Thyroid gland (tissue), 4 donors: ENCODE measurements at regions not wholly inside any gene's neighbourhood (a gene's known extent, or its start where the extent isn't known, plus 50 kb on each side); places are given as distances from the start of the nearest gene placed in this dataset.

Source experiments
- CTCF ChIP-seq, 6 experiments: fragments of 200-600 bp in 3 of 6; fragments of 450-650 bp in 3 of 6; sonication (generic) in 3 of 6; IDR thresholded peaks; one replicate each; pipeline ENCODE4 v1.5.1; 2016 to 2019; ENCODE audit warnings: antibody characterized with exemption in 6 of 6, mild to moderate bottlenecking in 2 of 6, inconsistent platforms in 1 of 6, moderate library complexity in 1 of 6
- POLR2A ChIP-seq, 2 donors: fragments of 450-650 bp; IDR thresholded peaks; one replicate each; pipeline ENCODE4 v1.6.1; 2017; ENCODE audit warnings: antibody characterized with exemption in 2 of 2, mild to moderate bottlenecking in 2 of 2, moderate library complexity in 1 of 2

GRCh38 chr2:201980389-201980821 lies 53.2 kb upstream of the FZD7 start:
- TF ChIP-seq CTCF (IDR thresholded peaks at IDR 0.05) (no peak), POLR2A (IDR thresholded peaks at IDR 0.05) (no peak)
